B cell (primary cell): ENCODE measurements at regions not wholly inside any gene's neighbourhood (a gene's known extent, or its start where the extent isn't known, plus 50 kb on each side); places are given as distances from the start of the nearest gene placed in this dataset.

ENCODE experiments used
- ATAC-seq: fragments of 200-7000 bp; cut with Tn5 transposase; one replicate; pipeline ENCODE4 v1.10.0; 2021; ENCODE audit warnings: low read depth, mild to moderate bottlenecking, moderate number of reproducible peaks, moderate library complexity
- CTCF ChIA-PET: fragments of 350-600 bp; sonication (Branson Sonifier 250); formaldehyde crosslinking; loops from one replicate; lab custom pipeline; 2021; ENCODE audit warnings: antibody characterized with exemption, inconsistent platforms; lab: Charles Lee
- POLR2A ChIA-PET: fragments of 350-600 bp; sonication (Branson Sonifier 250); formaldehyde crosslinking; loops from one replicate; lab custom pipeline; 2021; ENCODE audit warnings: antibody characterized with exemption; lab: Charles Lee
- DNase-seq: peaks from one replicate; pipeline ENCODE4 v3.0.0; 2013
- H2AFZ ChIP-seq: 2 replicates; pipeline ENCODE4 v1.6.1; 2012; ENCODE audit warnings: mild to moderate bottlenecking, low read depth, low read length; ENCODE audit not compliant: insufficient read depth, poor library complexity, severe bottlenecking
- H3K27ac ChIP-seq, 2 donors: 1 replicate in 1 of 2; 2 replicates in 1 of 2; pipeline ENCODE4 v1.5.1; 2012 to 2013; ENCODE audit warnings: low read length in 2 of 2, mild to moderate bottlenecking in 2 of 2, moderate library complexity in 1 of 2
- H3K27me3 ChIP-seq, 4 experiments: fragments of 200-600 bp in 1 of 4; sonication (generic) in 1 of 4; replicated peaks in 1 of 4; 1 replicate in 2 of 4; 2 replicates in 2 of 4; pipeline versions ENCODE4 v1.6.1 to v1.7.0; 2013 to 2016; ENCODE audit warnings: low read length in 3 of 4, mild to moderate bottlenecking in 2 of 4, mixed read lengths in 1 of 4, moderate library complexity in 1 of 4; ENCODE audit not compliant: insufficient read depth in 4 of 4, control insufficient read depth in 3 of 4; ENCODE audit errors: control extremely low read depth in 1 of 4
- H3K36me3 ChIP-seq, 2 experiments: replicated peaks in 1 of 2; 1 replicate in 1 of 2; 2 replicates in 1 of 2; pipeline versions ENCODE4 v1.6.1 to v1.7.1; 2013; ENCODE audit warnings: low read length in 1 of 2; ENCODE audit not compliant: insufficient read depth in 2 of 2, control insufficient read depth in 1 of 2; ENCODE audit errors: control extremely low read depth in 1 of 2, extremely low read depth in 1 of 2
- H3K4me1 ChIP-seq, 2 donors: fragments of 200-600 bp in 1 of 2; sonication (generic) in 1 of 2; 1 replicate in 1 of 2; 2 replicates in 1 of 2; pipeline versions ENCODE4 v1.5.1 to v1.6.1; 2013 to 2017; ENCODE audit warnings: low read length in 2 of 2; ENCODE audit not compliant: control insufficient read depth in 2 of 2, insufficient read depth in 2 of 2
- H3K4me2 ChIP-seq: replicated peaks from 2 replicates; pipeline ENCODE3; 2012; ENCODE audit warnings: mild to moderate bottlenecking, low read depth, low read length; ENCODE audit not compliant: poor library complexity, severe bottlenecking
- H3K4me3 ChIP-seq, 5 experiments: fragments of 200-600 bp in 1 of 5; sonication (generic) in 1 of 5; 1 replicate in 3 of 5; 2 replicates in 2 of 5; pipeline versions ENCODE4 v1.5.1 to v1.7.0; 2011 to 2016; ENCODE audit warnings: low read length in 4 of 5, mild to moderate bottlenecking in 4 of 5, low read depth in 2 of 5, control low read depth in 1 of 5, moderate library complexity in 1 of 5; ENCODE audit not compliant: insufficient read depth in 1 of 5; ENCODE audit errors: control extremely low read depth in 1 of 5, extremely low read depth in 1 of 5
- H3K79me2 ChIP-seq: fragments of 200-600 bp; sonication (generic); one replicate; pipeline ENCODE4 v1.6.0; 2016; ENCODE audit warnings: low read length; ENCODE audit not compliant: control insufficient read depth, insufficient read depth
- H3K9ac ChIP-seq: fragments of 200-600 bp; sonication (generic); 2 replicates; pipeline ENCODE4 v1.6.1; 2017; ENCODE audit warnings: mild to moderate bottlenecking, low read length, moderate library complexity
- H3K9me3 ChIP-seq, 3 donors: one replicate each; pipeline versions ENCODE4 v1.6.1 to v1.7.1; 2013; ENCODE audit warnings: low read length in 2 of 3; ENCODE audit not compliant: control insufficient read depth in 2 of 3, insufficient read depth in 1 of 3; ENCODE audit errors: control extremely low read depth in 1 of 3
- H4K20me1 ChIP-seq: 2 replicates; pipeline ENCODE4 v1.6.0; 2012; ENCODE audit warnings: mild to moderate bottlenecking, low read length; ENCODE audit not compliant: insufficient read depth, control insufficient read depth, poor library complexity, severe bottlenecking
- H3K27ac Mint-ChIP-seq: one replicate; pipeline ENCODE4 v1.8.0; 2021; ENCODE audit warnings: mixed read lengths
- H3K27me3 Mint-ChIP-seq: one replicate; pipeline ENCODE4 v1.8.0; 2021; ENCODE audit warnings: mixed read lengths
- H3K4me1 Mint-ChIP-seq: one replicate; pipeline ENCODE4 v1.8.0; 2021; ENCODE audit warnings: mixed read lengths
- H3K4me3 Mint-ChIP-seq: one replicate; pipeline ENCODE4 v1.8.0; 2021; ENCODE audit warnings: mixed read lengths
- H3K9me3 Mint-ChIP-seq: one replicate; pipeline ENCODE4 v1.8.0; 2022; ENCODE audit warnings: mixed read lengths; ENCODE audit not compliant: insufficient read depth
- EZH2 ChIP-seq: IDR thresholded peaks from 2 replicates; pipeline ENCODE4 v1.6.1; 2012; ENCODE audit warnings: borderline replicate concordance, low read depth, mild to moderate bottlenecking, moderate library complexity, low read length; ENCODE audit not compliant: insufficient read depth, poor library complexity, severe bottlenecking
- WGBS: methylation state at CpG from one replicate; pipeline ENCODE4 v1.1.5; 2013; ENCODE audit warnings: missing lambda C conversion rate; ENCODE audit not compliant: insufficient coverage; 5-methylcytosine and 5-hydroxymethylcytosine counted together
- intact Hi-C: fragments of 100-400 bp; cut with micrococcal nuclease; formaldehyde crosslinking; loops from one replicate; pipeline ENCODE4 v1.10.0; 2022
- TF ChIP-seq, protein P1 (sequence below): fragments of 200-600 bp; IDR thresholded peaks from one replicate; pipeline ENCODE4 v1.8.0; 2022; ENCODE audit warnings: antibody characterized with exemption, mild to moderate bottlenecking

DNA sequence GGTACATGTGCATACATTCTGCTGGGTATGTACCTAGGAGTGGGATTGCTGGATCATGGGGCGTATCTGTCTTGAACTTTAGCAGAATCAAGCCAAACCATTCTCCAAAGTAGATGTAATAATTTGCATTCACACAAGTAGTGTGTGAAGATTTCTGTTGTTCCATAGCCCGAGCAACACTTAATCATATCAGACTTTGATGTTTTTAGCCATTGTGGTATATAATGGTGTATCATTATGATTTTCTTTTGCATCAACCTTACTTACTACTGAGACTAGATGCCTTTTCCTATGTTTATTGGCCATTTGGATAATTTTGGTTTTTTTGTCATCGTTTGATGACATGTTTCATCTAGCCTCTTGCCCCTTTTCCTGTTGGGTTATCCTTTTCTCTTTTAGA, 72.0 kb upstream of the TNRC6B start:
- no peak overlapping the region for H2AFZ ChIP-seq
- no peak overlapping the region for H3K4me2 ChIP-seq
- H3K9me3 ChIP-seq: no peaks in the 10 kb centered on the region
- intact Hi-C loops: no loop called here
- Mint-ChIP-seq H3K27me3 (no peaks in the 10 kb centered on the region), H3K4me1 (peaks cover 78% of the 10 kb centered on the region), H3K27ac (peak overlapping the region; percentile 54), H3K9me3 (no peaks in the 10 kb centered on the region), H3K4me3 (no peak overlapping the region)
- H3K79me2 ChIP-seq: peaks cover 99% of the 10 kb centered on the region
- no peaks in the 10 kb centered on the region for H3K27me3 ChIP-seq
- H3K4me1 ChIP-seq: peaks cover 27 to 32% of the 10 kb centered on the region in 2 donors
- POLR2A ChIA-PET: no interaction called here
- peak overlapping the region in 1 of 2 donors; percentile 29 for H3K27ac ChIP-seq
- DNase-seq: no peak
- no peak for ATAC-seq
- TF ChIP-seq EZH2: no peak
- TF ChIP-seq, protein P1, sequence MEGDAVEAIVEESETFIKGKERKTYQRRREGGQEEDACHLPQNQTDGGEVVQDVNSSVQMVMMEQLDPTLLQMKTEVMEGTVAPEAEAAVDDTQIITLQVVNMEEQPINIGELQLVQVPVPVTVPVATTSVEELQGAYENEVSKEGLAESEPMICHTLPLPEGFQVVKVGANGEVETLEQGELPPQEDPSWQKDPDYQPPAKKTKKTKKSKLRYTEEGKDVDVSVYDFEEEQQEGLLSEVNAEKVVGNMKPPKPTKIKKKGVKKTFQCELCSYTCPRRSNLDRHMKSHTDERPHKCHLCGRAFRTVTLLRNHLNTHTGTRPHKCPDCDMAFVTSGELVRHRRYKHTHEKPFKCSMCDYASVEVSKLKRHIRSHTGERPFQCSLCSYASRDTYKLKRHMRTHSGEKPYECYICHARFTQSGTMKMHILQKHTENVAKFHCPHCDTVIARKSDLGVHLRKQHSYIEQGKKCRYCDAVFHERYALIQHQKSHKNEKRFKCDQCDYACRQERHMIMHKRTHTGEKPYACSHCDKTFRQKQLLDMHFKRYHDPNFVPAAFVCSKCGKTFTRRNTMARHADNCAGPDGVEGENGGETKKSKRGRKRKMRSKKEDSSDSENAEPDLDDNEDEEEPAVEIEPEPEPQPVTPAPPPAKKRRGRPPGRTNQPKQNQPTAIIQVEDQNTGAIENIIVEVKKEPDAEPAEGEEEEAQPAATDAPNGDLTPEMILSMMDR: no peak
- CTCF ChIA-PET: no interaction called here
- H3K9ac ChIP-seq: no peak overlapping the region
- peaks cover 86% of the 10 kb centered on the region for H4K20me1 ChIP-seq
- WGBS: no CpG with 5 or more reads among the region's 3 CpGs
- H3K4me3 ChIP-seq: no peak overlapping the region
- H3K36me3 ChIP-seq: peaks cover 0 to 2% of the 10 kb centered on the region in 2 experiments

DNA sequence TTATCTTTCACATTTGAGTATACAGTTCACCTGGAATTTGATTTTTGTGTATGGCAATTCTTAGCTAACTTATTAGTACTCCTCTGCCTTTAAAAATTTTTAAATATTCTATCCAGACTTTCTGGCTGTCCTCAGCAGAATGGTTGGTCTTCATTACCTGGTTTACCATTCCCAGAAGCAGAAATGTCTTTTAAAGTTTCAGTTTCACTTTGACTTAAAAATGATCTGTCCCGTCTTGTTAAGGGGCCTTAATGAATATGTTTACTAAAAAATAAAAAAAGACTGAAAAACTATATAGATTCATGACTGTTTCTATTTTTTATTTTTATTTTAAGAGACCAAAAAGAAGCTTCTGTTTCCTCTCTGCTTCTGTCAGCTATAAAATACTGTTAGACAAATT, 70.5 kb upstream of the TNRC6B start:
- Histone ChIP-seq H3K9me3 (no peaks in the 10 kb centered on the region), H3K79me2 (peaks cover 99% of the 10 kb centered on the region), H3K4me1 (peaks cover 35 to 41% of the 10 kb centered on the region in 2 donors), H3K9ac (peak overlapping the region; percentile 29), H4K20me1 (peaks cover 86% of the 10 kb centered on the region), H3K27me3 (no peaks in the 10 kb centered on the region), H3K27ac (peak overlapping the region in 1 of 2 donors; percentile 38), H2AFZ (no peak overlapping the region), H3K4me3 (peak overlapping the region in 1 of 5 experiments; percentile 33), H3K36me3 (peaks cover 0 to 2% of the 10 kb centered on the region in 2 experiments), H3K4me2 (peak overlapping the region; percentile 57)
- H3K27ac Mint-ChIP-seq: no peak overlapping the region
- ChIA-PET CTCF (no interaction called here), POLR2A (no interaction called here)
- H3K4me3 Mint-ChIP-seq: no peak overlapping the region
- intact Hi-C loops: no loop called here
- TF ChIP-seq, protein P1: no peak
- TF ChIP-seq EZH2: no peak
- no peaks in the 10 kb centered on the region for H3K27me3 Mint-ChIP-seq
- ATAC-seq (no peak), DNase-seq (peak; percentile 26)
- H3K4me1 Mint-ChIP-seq: peaks cover 81% of the 10 kb centered on the region
- H3K9me3 Mint-ChIP-seq: no peaks in the 10 kb centered on the region
- WGBS: no CpG with 5 or more reads among the region's 1 CpG
